ENCODE measurements at regions not wholly inside any gene's neighbourhood (a gene's known extent, or its start where the extent isn't known, plus 50 kb on each side); places are given as distances from the start of the nearest gene placed in this dataset.

DNA sequence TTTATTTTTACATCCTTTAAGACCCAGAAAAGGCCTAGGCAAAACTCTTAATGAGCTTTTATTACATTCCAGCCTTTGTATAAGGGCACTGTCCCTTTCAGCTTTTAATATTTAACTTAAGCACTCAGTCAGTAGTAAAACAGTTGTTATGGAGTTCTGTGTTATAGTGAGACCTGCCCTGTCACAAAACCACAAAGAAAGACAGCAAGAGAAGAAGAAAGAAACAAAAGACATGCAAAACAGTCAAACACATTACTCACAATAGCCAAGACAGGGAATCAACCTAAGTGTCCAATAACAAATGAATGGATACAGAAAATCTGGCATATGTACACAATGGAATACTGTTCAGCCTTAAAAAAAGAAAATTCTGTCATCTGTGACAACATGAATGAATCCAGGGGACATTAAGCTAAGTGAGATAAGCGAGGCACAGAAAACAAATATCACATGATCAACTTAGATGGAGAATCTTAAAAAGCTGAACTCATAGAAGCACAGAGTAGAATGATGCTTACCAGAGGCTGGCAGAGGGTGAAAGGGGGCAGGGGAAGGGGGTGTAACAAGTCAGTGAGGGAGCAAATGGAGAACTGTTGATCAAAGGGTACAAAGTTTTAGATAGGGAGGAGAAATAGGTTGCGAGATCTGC lies 63.8 kb upstream of the CCNG1 start:
- H3K9me3 ChIP-seq = no peaks in the 10 kb centered on the region
- no peak overlapping the region for H3K27ac ChIP-seq
- no peaks in the 10 kb centered on the region for H3K36me3 ChIP-seq
- intact Hi-C loops (cut with DNase I) = no loop called here
- H3K4me3 ChIP-seq = no peak overlapping the region
- DNase-seq (no peak), ATAC-seq (no peak)
- TF ChIP-seq CTCF (IDR thresholded peaks at IDR 0.05) = no peak
- no peaks in the 10 kb centered on the region for H3K4me1 ChIP-seq
- no peaks in the 10 kb centered on the region for H3K27me3 ChIP-seq

DNA sequence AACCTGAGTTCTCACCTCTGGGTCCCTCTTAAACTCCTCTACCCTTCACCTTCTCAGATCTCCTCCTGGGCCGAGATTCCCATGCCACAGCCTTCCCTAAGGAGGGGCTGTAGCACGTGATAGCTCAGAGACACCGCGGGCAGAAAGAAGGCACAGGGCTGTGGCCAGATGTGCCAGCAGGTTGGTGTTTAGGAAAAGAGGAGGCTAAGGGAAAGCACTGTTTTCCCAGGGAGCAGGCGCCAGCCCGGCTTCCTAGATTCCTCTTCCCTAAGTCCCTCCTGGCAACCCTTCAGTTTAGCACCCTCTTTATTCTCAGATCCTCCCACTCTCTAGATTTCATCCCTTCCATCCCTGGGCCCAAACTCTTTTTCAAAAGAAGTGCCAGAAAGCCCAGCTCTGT lies 59.4 kb upstream of the CCNG1 start:
- intact Hi-C loops (cut with DNase I) = no loop called here
- H3K9me3 ChIP-seq = no peaks in the 10 kb centered on the region
- H3K4me3 ChIP-seq = no peak overlapping the region
- DNase-seq (no peak), ATAC-seq (no peak)
- no peaks in the 10 kb centered on the region for H3K27me3 ChIP-seq
- no peaks in the 10 kb centered on the region for H3K36me3 ChIP-seq
- TF ChIP-seq CTCF (IDR thresholded peaks at IDR 0.05) = no peak
- peaks cover 0 to 9% of the 10 kb centered on the region in 2 donors for H3K4me1 ChIP-seq
- no peak overlapping the region for H3K27ac ChIP-seq

- Histone ChIP-seq H3K4me1 (peaks cover 0 to 9% of the 10 kb centered on the region in 2 donors), H3K27me3 (no peaks in the 10 kb centered on the region), H3K4me3 (no peak overlapping the region), H3K27ac (no peak overlapping the region), H3K36me3 (no peaks in the 10 kb centered on the region), H3K9me3 (no peaks in the 10 kb centered on the region)
- TF ChIP-seq CTCF (IDR thresholded peaks at IDR 0.05) = no peak
- peak in 1 of 4 donors; percentile 14 for DNase-seq
- intact Hi-C loops (cut with DNase I) = no loop called here
- peak; percentile 88 for ATAC-seq
These were observed 57.9 kb upstream of the CCNG1 start for GRCh38 chr5:163379298-163380155.

DNA sequence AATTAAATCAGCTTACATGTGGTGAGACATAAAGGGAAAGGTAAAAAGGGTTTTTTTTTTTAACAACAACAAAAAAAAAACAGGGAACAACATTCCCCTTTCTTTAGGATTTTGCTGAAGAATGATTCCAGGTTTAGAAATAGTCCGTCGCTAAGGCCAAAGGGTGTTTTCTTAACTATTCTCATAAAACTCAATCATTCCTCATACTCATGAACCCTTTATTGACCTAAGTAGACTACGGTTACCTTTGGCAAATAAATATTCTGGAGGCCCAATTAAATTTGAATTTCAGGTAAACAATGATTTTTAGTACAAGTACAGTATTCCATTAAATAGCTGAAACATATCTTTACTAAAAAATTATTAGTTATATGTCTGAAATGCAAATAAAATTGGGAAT lies 55.6 kb upstream of the CCNG1 start:
- no peak for ATAC-seq
- TF ChIP-seq CTCF (IDR thresholded peaks at IDR 0.05) = no peak
- no peak for DNase-seq

GRCh38 chr5:163383754-163384153 lies 53.6 kb upstream of the CCNG1 start:
- Histone ChIP-seq H3K27ac (no peak overlapping the region), H3K9me3 (peaks cover 0 to 2% of the 10 kb centered on the region in 2 donors), H3K4me1 (peaks cover 0 to 9% of the 10 kb centered on the region in 2 donors), H3K27me3 (no peaks in the 10 kb centered on the region), H3K36me3 (no peaks in the 10 kb centered on the region), H3K4me3 (no peak overlapping the region)
- TF ChIP-seq CTCF (IDR thresholded peaks at IDR 0.05) = no peak
- DNase-seq = no peak
- ATAC-seq = no peak
- intact Hi-C loops (cut with DNase I) = no loop called here

More for the DNA sequence above, 55.6 kb upstream of the CCNG1 start:
- H3K36me3 ChIP-seq = no peaks in the 10 kb centered on the region
- H3K4me1 ChIP-seq = peaks cover 0 to 9% of the 10 kb centered on the region in 2 donors
- H3K27me3 ChIP-seq = no peaks in the 10 kb centered on the region
- no peak overlapping the region for H3K4me3 ChIP-seq
- no peaks in the 10 kb centered on the region for H3K9me3 ChIP-seq
- H3K27ac ChIP-seq = no peak overlapping the region
- intact Hi-C loops (cut with DNase I) = no loop called here

Measured in left lung (tissue), 4 donors.